IPS-NIHi11 (cell line): ENCODE measurements at regions not wholly inside any gene's neighbourhood (a gene's known extent, or its start where the extent isn't known, plus 50 kb on each side); places are given as distances from the start of the nearest gene placed in this dataset.
"Not testable (repeated sequence)": the region's sequence is repeated elsewhere in the genome, so short reads cannot be mapped to it uniquely, and the experiment has no call there.

Source experiments
- DNase-seq: peaks from one replicate; pipeline ENCODE4 v3.0.0; 2012; ENCODE audit warnings: mixed read lengths, low spot score

GRCh38 chr1:208347191-208347590 is 103.0 kb upstream of the PLXNA2 start:
- no peak for DNase-seq

GRCh38 chr1:208349694-208350330 is 105.6 kb upstream of the PLXNA2 start:
- DNase-seq, result peak; percentile 20

GRCh38 chr1:208350815-208351214 is 106.6 kb upstream of the PLXNA2 start:
- DNase-seq, result no peak

- no peak for DNase-seq
Observed at GRCh38 chr1:208351838-208352237, 107.7 kb upstream of the PLXNA2 start.

- DNase-seq, result not testable (repeated sequence)
Observed at GRCh38 chr1:208353797-208354196, 109.6 kb upstream of the PLXNA2 start.

- DNase-seq, result no peak
Observed at GRCh38 chr1:208357644-208358507, 113.7 kb upstream of the PLXNA2 start.

- DNase-seq, result no peak
Observed at GRCh38 chr1:208358651-208359050, 114.5 kb upstream of the PLXNA2 start.

GRCh38 chr1:208362011-208362410 is 117.8 kb upstream of the PLXNA2 start:
- DNase-seq, result no peak

GRCh38 chr1:208366559-208366958 is 122.4 kb upstream of the PLXNA2 start:
- no peak for DNase-seq

- DNase-seq, result no peak
Observed at GRCh38 chr1:208369045-208369444, 124.9 kb upstream of the PLXNA2 start.

GRCh38 chr1:208369658-208370057 is 125.5 kb upstream of the PLXNA2 start:
- DNase-seq, result no peak

GRCh38 chr1:208374391-208374941 is 130.3 kb upstream of the PLXNA2 start:
- no peak for DNase-seq

- DNase-seq, result no peak
Observed at GRCh38 chr1:208381481-208381880, 137.3 kb upstream of the PLXNA2 start.

GRCh38 chr1:208387908-208388811 is 144.0 kb upstream of the PLXNA2 start:
- DNase-seq, result no peak

GRCh38 chr1:208393416-208393815 is 149.2 kb upstream of the PLXNA2 start:
- no peak for DNase-seq

GRCh38 chr1:208393826-208394225 is 149.6 kb upstream of the PLXNA2 start:
- no peak for DNase-seq

GRCh38 chr1:208397286-208397685 is 153.1 kb upstream of the PLXNA2 start:
- DNase-seq, result no peak

- no peak for DNase-seq
Observed at GRCh38 chr1:208405014-208405413, 160.8 kb upstream of the PLXNA2 start.

GRCh38 chr1:208409176-208409575 is 165.0 kb upstream of the PLXNA2 start:
- DNase-seq, result no peak

GRCh38 chr1:208410409-208410808 is 166.2 kb upstream of the PLXNA2 start:
- no peak for DNase-seq

- DNase-seq, result no peak
Observed at GRCh38 chr1:208413006-208413405, 168.8 kb upstream of the PLXNA2 start.

GRCh38 chr1:208418667-208419066 is 174.5 kb upstream of the PLXNA2 start:
- no peak for DNase-seq
